GM18861 (cell line): ENCODE measurements at regions not wholly inside any gene's neighbourhood (a gene's known extent, or its start where the extent isn't known, plus 50 kb on each side); places are given as distances from the start of the nearest gene placed in this dataset.

Experiments used
- ATAC-seq: cut with Tn5 transposase; IDR thresholded peaks from one replicate; pipeline ENCODE4 v1.9.1; 2021; ENCODE audit not compliant: unreplicated experiment

- no peak for ATAC-seq
Observed at GRCh38 chr11:16685914-16686313, 52.5 kb upstream of the C11orf58 start.

DNA sequence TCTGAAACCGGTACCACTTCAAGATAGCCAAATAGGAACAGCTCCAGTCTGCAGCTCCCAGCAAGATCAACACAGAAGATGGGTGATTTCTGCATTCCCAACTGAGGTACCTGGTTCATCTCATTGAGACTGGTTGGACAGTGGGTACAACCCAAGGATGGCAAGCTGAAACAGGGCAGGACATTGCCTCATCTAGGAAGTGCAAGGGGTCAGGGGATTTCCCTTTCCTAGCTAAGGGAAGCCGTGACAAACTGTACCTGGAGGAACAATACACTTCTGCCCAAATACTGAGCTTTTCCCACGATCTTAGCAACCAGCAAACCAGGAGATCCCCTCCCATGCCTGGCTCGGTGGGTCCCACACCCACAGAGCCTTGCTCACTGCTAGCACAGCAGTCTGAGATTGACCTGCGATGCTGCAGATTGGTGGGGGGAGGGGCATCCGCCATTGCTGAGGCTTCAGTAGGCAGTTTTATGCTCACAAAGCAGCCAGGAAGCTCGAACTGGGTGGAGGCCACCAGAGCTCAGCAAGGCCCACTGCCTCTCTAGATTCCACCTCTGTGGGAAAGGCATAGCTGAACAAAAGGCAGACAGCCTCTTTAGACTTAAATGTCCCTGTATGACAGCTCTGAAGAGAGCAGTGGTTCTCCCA lies 59.9 kb upstream of the C11orf58 start:
- no peak for ATAC-seq

GRCh38 chr11:16669799-16670415 lies 68.5 kb upstream of the C11orf58 start:
- no peak for ATAC-seq

- no peak for ATAC-seq
Observed at GRCh38 chr11:16632295-16633200, 105.9 kb upstream of the C11orf58 start.

DNA sequence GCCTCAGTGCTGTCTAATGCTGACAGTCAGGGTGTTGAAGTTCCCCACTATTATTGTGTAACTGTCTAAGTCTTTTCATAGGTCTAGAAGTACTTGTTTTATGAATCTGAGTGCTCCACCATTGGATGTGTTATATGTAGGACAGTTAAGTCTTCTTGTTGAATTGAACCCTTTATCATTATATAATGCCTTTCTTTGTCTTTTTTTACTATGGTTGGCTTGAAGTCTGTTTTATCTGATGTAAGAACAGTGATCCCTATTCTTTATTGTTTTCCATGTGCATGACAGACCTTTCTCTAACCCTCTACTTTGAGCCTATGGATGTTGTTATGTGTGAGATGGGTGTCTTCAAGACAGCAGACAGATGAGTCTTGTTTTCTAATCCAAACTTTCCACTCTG lies 107.8 kb upstream of the C11orf58 start:
- ATAC-seq, result no peak

GRCh38 chr11:16618431-16618830 lies 120.0 kb upstream of the C11orf58 start:
- no peak for ATAC-seq

DNA sequence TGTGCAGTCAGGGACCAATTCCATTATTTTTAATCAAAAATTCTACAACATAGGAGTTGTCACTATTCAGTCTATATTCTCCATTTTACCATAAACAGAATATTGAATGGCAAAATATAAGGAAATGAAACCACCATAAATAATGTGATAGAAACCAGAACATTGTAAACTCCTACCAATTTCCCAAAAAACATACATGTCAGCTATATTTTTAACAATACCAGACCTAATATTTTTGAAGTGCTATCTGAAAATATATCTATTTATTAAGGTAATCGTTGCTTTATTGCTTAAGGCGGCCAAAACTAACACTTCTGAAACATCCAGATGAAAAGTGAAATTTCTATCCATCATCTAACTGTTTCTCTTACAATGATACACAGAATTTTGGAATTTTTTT lies 123.0 kb upstream of the C11orf58 start:
- ATAC-seq, result no peak

DNA sequence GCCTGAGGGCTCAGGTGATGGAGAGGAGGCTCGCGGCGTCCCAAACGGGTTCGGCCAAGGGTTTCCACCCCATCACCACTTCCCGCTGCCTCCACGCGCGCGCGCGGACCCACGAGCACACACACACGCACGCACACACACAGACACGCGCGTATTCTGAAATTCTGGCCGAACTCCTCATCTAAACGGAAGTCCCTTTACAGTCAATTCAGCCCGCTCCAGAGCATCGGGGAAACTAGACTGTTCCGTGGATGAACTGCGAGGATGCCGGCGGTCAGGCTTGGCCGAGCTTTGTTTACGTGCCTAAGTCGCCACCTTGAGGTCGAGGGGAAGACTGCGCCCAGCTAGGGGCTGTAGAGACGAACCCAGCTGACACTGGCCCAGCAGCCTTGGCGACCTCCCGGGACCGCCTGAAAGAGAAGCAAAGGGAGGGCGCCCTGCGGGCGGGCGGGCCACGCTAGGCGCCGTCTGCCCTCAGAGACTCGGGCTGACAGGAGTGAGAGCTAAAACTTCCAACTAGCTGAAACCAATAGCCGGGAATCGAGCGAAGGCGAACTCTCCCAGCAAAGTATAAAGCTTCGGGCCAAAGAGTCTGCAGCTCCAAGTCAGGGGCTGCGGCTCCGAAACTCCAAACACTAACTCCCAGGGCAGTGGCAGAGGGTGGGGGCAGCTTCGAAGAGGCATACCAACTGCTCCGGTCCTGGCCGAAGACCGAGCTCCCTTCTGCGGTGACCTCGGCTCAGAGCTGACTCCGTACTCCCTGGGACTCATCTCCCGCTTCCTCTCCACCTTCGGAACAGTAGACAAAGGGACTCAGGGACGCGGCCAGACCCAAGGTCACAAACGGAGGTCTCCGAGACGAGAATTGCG lies 124.7 kb upstream of the C11orf58 start:
- peak; percentile 100 for ATAC-seq

DNA sequence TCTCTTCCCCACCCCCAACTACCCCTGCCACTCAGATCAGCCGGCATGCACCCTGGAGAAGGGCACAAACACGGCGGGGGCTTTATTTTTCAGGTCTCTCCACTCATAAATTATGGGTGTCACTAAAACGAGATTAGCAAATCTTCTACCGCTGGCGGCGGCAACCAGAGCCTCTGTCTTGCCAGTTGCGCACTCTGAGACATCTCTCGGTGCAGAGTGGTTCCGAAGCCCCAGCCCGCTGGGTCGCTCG lies 125.3 kb upstream of the C11orf58 start:
- no peak for ATAC-seq

DNA sequence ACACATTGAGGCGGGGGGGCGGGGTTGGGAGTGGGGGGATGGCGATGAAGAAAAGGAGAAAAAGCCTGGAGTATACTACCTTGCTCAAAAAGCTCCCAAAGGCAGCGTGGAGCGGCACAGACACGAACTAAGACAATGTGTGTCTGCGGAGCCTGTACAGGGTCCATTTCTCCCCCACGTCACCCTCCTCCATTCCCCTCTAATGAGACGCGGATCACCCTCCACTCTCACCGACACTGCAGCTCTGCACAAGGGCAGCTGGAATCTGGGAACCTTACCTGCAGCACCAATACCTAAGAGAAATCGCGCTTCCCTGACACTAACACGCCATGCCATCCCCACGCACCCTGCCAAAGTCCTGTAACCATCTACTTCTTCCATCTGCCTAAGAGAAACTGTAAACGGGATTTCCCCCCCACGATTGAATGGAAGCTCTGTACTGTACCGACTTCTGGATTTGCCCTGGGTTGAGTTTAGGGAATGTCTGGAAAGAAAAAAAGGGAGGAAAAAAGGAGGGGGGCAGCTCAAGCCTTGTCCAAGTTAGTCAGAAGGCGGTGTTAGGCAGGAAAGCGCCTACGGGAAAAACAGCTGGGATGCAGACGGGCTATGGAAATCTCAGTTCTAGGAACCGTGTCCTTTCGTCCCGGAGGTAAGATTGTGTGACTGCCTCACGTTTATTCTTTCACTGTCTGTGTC lies 125.7 kb upstream of the C11orf58 start:
- no peak for ATAC-seq

DNA sequence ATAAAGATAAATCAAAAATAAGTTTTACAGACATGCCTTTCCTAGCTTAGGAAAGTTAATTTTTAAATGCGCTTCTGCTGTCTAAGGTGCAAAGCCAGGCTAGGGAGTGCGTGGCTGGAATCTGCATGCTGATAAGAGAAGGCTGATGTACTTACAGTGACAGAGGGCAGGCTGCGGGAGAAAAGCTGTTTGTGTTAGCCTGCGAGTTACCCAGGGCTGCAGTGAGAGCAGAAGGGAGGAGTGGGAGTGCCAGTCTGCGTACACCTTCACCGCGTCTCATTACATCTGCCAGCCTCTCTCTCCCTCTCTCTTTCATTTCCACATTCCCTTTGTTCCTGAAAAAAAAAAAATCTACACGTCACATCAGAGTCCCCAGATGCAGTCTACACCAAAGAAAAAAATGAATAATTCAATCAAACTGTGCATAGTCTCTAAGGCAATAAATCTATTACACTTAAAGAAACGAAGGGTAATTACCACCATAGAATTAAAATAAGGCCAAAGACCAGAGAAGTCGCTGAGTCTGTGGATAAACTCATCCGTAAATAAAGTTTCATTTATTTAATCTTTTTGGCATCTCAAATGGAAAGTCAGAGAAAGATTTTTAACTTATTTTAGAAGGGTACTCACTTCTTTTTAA lies 126.4 kb upstream of the C11orf58 start:
- no peak for ATAC-seq

DNA sequence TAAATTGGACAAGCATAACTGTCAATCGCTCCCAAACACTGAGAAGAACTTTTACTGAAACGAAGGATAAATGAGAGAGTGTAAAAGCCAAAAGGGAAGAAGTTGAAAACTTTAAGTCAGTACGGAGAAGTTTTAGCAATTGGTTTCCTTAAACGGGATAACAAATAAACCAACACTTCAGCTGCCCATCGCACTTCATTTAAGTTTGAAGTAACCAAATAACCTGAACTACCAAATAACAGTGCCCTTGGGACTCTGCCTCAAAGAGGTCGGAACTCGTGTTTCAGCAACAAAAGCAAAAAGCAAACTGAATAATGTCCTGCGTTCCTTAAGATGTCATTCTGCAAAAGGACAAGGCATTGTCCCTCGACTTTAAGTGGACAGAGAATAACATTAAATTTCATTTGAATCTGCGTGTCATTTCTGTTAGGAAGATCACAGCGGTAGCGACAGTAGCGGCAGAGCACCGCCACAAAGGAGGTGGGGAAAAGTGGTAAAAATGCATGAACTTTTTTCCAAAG lies 127.0 kb upstream of the C11orf58 start:
- ATAC-seq, result no peak

DNA sequence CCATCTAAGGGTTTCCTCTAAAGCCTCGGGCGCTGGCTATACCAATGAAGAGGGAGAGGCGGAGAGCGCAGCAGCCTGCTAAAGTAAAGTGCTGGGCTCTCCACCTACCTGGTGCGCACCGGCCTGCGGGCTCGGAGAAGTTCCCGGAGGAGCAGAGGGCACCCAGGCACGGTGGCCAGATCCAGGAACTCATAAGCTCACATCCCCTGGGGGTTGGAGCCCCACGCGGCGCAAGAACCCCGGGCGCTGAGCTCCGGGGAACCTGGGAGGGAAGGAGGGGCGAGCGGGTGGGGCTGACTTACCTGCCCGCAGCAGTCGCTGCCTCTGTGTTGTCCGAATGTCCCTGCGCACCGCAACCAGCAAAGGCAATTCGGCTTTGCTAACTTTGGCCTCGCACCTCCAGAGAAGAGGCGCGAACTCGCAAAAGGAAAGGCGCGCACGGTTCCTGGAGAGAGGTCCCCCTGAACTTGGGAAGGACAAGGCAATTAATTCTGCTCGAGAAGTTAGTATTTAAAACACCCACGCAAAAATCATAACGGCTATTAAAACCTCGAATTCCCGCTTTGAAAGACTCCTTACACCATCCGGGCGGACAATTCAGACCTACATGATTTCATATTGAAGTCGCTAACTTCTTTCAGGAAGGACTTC lies 127.6 kb upstream of the C11orf58 start:
- no peak for ATAC-seq

- ATAC-seq, result no peak
Observed at GRCh38 chr11:16610213-16610737, 128.2 kb upstream of the C11orf58 start.

DNA sequence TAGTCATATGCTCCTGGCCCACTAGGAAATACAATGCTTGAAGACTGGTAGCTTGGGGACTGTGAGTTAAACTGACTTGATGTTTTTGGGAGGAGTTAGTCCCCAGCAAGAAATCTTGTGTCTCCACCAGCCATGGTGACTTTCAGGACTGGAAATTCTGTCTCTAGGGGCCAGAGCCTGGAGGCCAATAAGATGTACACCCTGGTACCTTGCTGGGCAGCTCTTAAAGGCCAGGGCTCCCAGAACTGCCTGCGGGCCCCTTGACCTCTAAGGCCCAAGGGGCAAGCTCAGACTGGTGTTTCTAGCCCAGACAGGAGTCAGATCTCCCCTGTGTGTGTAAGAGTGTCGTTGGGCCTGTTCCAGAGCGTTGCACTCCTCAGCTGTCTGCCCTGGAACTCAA lies 128.7 kb upstream of the C11orf58 start:
- no peak for ATAC-seq

- ATAC-seq, result no peak
Observed at GRCh38 chr11:16607675-16608644, 130.5 kb upstream of the C11orf58 start.

- no peak for ATAC-seq
Observed at GRCh38 chr11:16606784-16607674, 131.4 kb upstream of the C11orf58 start.
